PC-9 (cell line): ENCODE measurements at regions not wholly inside any gene's neighbourhood (a gene's known extent, or its start where the extent isn't known, plus 50 kb on each side); places are given as distances from the start of the nearest gene placed in this dataset.

ENCODE experiments used
- EZH2 ChIP-seq: fragments of 200-600 bp; sonication (generic); IDR thresholded peaks from 2 replicates; pipeline ENCODE4 v1.8.0; 2017; ENCODE audit warnings: antibody characterized with exemption, low read depth
- TF ChIP-seq, protein P1 (sequence below): fragments of 200-600 bp; sonication (generic); conservative IDR thresholded peaks from 2 replicates; pipeline ENCODE4 v1.6.1; 2017; ENCODE audit warnings: mixed run types, antibody characterized with exemption, mild to moderate bottlenecking, moderate library complexity

DNA sequence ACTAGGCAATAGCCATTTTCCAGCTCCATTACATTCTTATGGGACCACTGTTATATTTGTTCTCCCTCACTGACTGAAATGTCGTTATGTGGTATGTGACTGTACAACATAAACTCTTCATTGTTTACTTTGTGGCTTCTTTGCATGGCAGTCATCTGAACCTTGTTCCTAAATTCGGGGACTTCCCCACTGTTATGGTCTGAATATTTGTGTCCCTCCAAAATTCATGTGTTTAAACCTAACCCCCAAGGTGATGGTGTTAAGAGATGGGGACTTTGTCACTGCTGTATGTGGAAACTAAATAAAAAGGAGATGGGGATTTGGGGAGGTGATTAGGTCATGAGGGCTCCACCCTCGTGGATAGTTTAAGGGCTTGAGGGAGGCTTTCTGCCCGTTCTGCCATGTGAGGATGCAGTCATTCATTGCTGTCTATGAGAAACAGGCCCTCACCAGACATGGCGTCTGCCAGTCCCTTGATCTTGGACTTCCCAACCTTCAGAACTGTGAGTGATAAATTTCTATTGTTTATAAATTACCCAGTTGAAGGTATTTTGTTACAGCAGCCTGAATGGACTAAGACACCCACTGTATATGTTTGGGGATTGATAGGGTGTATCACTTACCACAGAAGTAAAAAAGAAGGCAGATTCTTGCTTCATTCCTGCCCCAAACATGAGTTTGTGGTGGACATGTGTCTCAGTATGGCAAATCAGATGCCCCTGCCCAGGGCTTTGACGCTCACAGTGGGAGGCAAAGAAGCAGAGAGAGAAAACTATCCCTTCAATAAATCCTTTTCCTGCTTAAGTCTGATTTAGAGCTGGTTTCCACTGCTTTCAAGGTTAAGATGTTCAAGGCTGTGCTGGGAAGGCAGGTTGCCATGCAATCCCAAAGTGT lies 138.0 kb upstream of the UBE2E1 start:
- TF ChIP-seq, protein P1, sequence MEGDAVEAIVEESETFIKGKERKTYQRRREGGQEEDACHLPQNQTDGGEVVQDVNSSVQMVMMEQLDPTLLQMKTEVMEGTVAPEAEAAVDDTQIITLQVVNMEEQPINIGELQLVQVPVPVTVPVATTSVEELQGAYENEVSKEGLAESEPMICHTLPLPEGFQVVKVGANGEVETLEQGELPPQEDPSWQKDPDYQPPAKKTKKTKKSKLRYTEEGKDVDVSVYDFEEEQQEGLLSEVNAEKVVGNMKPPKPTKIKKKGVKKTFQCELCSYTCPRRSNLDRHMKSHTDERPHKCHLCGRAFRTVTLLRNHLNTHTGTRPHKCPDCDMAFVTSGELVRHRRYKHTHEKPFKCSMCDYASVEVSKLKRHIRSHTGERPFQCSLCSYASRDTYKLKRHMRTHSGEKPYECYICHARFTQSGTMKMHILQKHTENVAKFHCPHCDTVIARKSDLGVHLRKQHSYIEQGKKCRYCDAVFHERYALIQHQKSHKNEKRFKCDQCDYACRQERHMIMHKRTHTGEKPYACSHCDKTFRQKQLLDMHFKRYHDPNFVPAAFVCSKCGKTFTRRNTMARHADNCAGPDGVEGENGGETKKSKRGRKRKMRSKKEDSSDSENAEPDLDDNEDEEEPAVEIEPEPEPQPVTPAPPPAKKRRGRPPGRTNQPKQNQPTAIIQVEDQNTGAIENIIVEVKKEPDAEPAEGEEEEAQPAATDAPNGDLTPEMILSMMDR, result no peak
- TF ChIP-seq EZH2, result no peak
